ENCODE measurements at regions not wholly inside any gene's neighbourhood (a gene's known extent, or its start where the extent isn't known, plus 50 kb on each side); places are given as distances from the start of the nearest gene placed in this dataset.

DNA sequence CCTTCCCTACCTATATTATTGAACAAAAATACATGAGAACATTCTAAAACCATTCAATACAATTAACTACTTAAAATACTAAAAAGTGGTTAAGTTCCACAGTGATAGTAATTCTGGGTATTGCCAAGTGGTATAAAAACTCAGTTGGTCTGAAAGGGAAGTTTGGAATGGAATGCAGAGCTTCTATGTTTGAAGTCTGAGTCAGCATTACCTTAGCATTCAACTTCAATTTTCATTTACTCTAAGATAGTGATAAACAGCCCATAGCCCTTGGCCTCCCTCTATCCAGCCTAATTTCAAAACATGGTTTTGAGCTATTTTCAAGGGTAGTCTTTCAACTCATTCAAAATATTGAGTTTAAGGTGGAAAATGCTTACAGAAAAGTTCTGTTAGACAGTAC lies 140.4 kb upstream of the ASCC3 start:
- TF ChIP-seq CTCF (IDR thresholded peaks at IDR 0.05; ENCODE audit: insufficient read depth, low read depth, low read length) (no peak), EZH2 (IDR thresholded peaks at IDR 0.05; ENCODE audit: insufficient read depth, low read length) (no peak)
